Ascending aorta (tissue), 2 donors: ENCODE measurements at regions not wholly inside any gene's neighbourhood (a gene's known extent, or its start where the extent isn't known, plus 50 kb on each side); places are given as distances from the start of the nearest gene placed in this dataset.

Experiments
- DNase-seq, 2 donors: peaks; one replicate each; pipeline ENCODE4 v3.0.0-alpha.2; 2019; ENCODE audit warnings: low spot score in 2 of 2
- H3K27ac ChIP-seq, 2 donors: fragments of 200-600 bp; sonication (generic); one replicate each; pipeline ENCODE4 v1.5.1; 2016 to 2017; ENCODE audit warnings: mild to moderate bottlenecking in 1 of 2
- H3K27me3 ChIP-seq: fragments of 200-600 bp; sonication (generic); one replicate; pipeline ENCODE4 v1.5.1; 2017
- H3K36me3 ChIP-seq, 2 donors: fragments of 200-600 bp; sonication (generic); one replicate each; pipeline ENCODE4 v1.5.1; 2016
- H3K4me1 ChIP-seq, 2 donors: fragments of 200-600 bp; sonication (generic); one replicate each; pipeline ENCODE4 v1.5.1; 2016 to 2017; ENCODE audit warnings: mild to moderate bottlenecking in 1 of 2
- H3K4me3 ChIP-seq, 2 donors: fragments of 200-600 bp; sonication (generic); one replicate each; pipeline ENCODE4 v1.5.1; 2016 to 2017; ENCODE audit warnings: mild to moderate bottlenecking in 1 of 2
- H3K9me3 ChIP-seq, 2 donors: fragments of 200-600 bp; sonication (generic); one replicate each; pipeline ENCODE4 v1.5.1; 2016
- CTCF ChIP-seq, 3 experiments: fragments of 200-600 bp in 2 of 3; fragments of 450-650 bp in 1 of 3; sonication (generic) in 2 of 3; IDR thresholded peaks; one replicate each; pipeline ENCODE4 v1.5.1; 2016 to 2019; ENCODE audit warnings: antibody characterized with exemption in 3 of 3, mild to moderate bottlenecking in 1 of 3, moderate library complexity in 1 of 3
- intact Hi-C: fragments of 100-400 bp; cut with DNase I; formaldehyde crosslinking; loops from one replicate; pipeline ENCODE4 v1.15.1; 2023

GRCh38 chr5:23677996-23678395 is 170.6 kb downstream of the PRDM9 start:
- Histone ChIP-seq H3K36me3 (no peaks in the 10 kb centered on the region), H3K4me3 (no peak overlapping the region), H3K27ac (no peak overlapping the region), H3K4me1 (no peaks in the 10 kb centered on the region), H3K27me3 (no peaks in the 10 kb centered on the region), H3K9me3 (no peaks in the 10 kb centered on the region)
- TF ChIP-seq CTCF (IDR thresholded peaks at IDR 0.05): no peak
- intact Hi-C loops: no loop called here
- no peak for DNase-seq

- intact Hi-C loops: no loop called here
- no peak for TF ChIP-seq CTCF (IDR thresholded peaks at IDR 0.05)
- DNase-seq: no peak
- H3K27me3 ChIP-seq: no peaks in the 10 kb centered on the region
- no peak overlapping the region for H3K4me3 ChIP-seq
- no peaks in the 10 kb centered on the region for H3K9me3 ChIP-seq
- H3K4me1 ChIP-seq: no peaks in the 10 kb centered on the region
- no peaks in the 10 kb centered on the region for H3K36me3 ChIP-seq
- no peak overlapping the region for H3K27ac ChIP-seq
Measured at GRCh38 chr5:23684103-23684502, 176.7 kb downstream of the PRDM9 start.

GRCh38 chr5:23703940-23704855 is 196.8 kb downstream of the PRDM9 start:
- no peak overlapping the region for H3K4me3 ChIP-seq
- no peak for TF ChIP-seq CTCF (IDR thresholded peaks at IDR 0.05)
- H3K27me3 ChIP-seq: no peaks in the 10 kb centered on the region
- DNase-seq: no peak
- no peak overlapping the region for H3K27ac ChIP-seq
- no peaks in the 10 kb centered on the region for H3K4me1 ChIP-seq
- no peaks in the 10 kb centered on the region for H3K9me3 ChIP-seq
- no peaks in the 10 kb centered on the region for H3K36me3 ChIP-seq
- intact Hi-C loops: no loop called here

GRCh38 chr5:23717486-23717885 is 210.1 kb downstream of the PRDM9 start:
- no peak for DNase-seq
- no peaks in the 10 kb centered on the region for H3K4me1 ChIP-seq

GRCh38 chr5:23718564-23718963 is 211.2 kb downstream of the PRDM9 start:
- intact Hi-C loops: no loop called here
- DNase-seq: no peak

More at GRCh38 chr5:23717486-23717885, 210.1 kb downstream of the PRDM9 start:
- no peak overlapping the region for H3K4me3 ChIP-seq
- intact Hi-C loops: no loop called here
- H3K27ac ChIP-seq: no peak overlapping the region
- TF ChIP-seq CTCF (IDR thresholded peaks at IDR 0.05): no peak
- no peaks in the 10 kb centered on the region for H3K36me3 ChIP-seq
- no peaks in the 10 kb centered on the region for H3K27me3 ChIP-seq
- H3K9me3 ChIP-seq: no peaks in the 10 kb centered on the region

More at GRCh38 chr5:23718564-23718963, 211.2 kb downstream of the PRDM9 start:
- Histone ChIP-seq H3K27ac (no peak overlapping the region), H3K36me3 (no peaks in the 10 kb centered on the region), H3K27me3 (no peaks in the 10 kb centered on the region), H3K9me3 (no peaks in the 10 kb centered on the region), H3K4me1 (no peaks in the 10 kb centered on the region), H3K4me3 (no peak overlapping the region)
- TF ChIP-seq CTCF (IDR thresholded peaks at IDR 0.05): no peak
